Left lung (tissue), 4 donors: ENCODE measurements at regions not wholly inside any gene's neighbourhood (a gene's known extent, or its start where the extent isn't known, plus 50 kb on each side); places are given as distances from the start of the nearest gene placed in this dataset.

ENCODE experiments used
- ATAC-seq: fragments of 200-7000 bp; cut with Tn5 transposase; one replicate; pipeline ENCODE4 v1.9.1; 2020; ENCODE audit warnings: moderate library complexity
- DNase-seq, 4 donors: peaks; one replicate each; pipeline ENCODE4 v3.0.0-alpha.2; 2013 to 2020
- H3K27ac ChIP-seq, 2 donors: fragments of 200-600 bp; sonication (generic) in 1 of 2; one replicate each; pipeline versions ENCODE4 v1.5.0 to v1.8.0; 2020 to 2021
- H3K27me3 ChIP-seq, 2 donors: fragments of 200-600 bp; sonication (generic) in 1 of 2; one replicate each; pipeline versions ENCODE4 v1.5.0 to v1.8.0; 2020 to 2021
- H3K36me3 ChIP-seq, 2 donors: fragments of 200-600 bp; sonication (generic) in 1 of 2; one replicate each; pipeline versions ENCODE4 v1.5.0 to v1.8.0; 2020 to 2021
- H3K4me1 ChIP-seq, 2 donors: fragments of 200-600 bp; one replicate each; pipeline ENCODE4 v1.8.0; 2021
- H3K4me3 ChIP-seq, 2 donors: fragments of 200-600 bp; sonication (generic) in 1 of 2; one replicate each; pipeline versions ENCODE4 v1.5.0 to v1.8.0; 2020 to 2021; ENCODE audit warnings: mild to moderate bottlenecking in 1 of 2
- H3K9me3 ChIP-seq, 2 donors: fragments of 200-600 bp; sonication (generic) in 1 of 2; one replicate each; pipeline versions ENCODE4 v1.5.0 to v1.8.0; 2020 to 2021
- intact Hi-C, 2 donors: fragments of 100-400 bp; cut with DNase I; formaldehyde crosslinking; loops; one replicate each; pipeline versions ENCODE4 v1.11.2 to v1.14.2; 2022
- TF ChIP-seq, protein P1 (sequence below), 2 donors: fragments of 200-600 bp; sonication (generic) in 1 of 2; IDR thresholded peaks; one replicate each; pipeline versions ENCODE4 v1.5.0 to v1.8.0; 2021; ENCODE audit warnings: antibody characterized with exemption in 2 of 2
- donor health status: DM: no; HTN: yes; CAD: no.
- donor health status: DM: no; HTN: no; CAD: no.

DNA sequence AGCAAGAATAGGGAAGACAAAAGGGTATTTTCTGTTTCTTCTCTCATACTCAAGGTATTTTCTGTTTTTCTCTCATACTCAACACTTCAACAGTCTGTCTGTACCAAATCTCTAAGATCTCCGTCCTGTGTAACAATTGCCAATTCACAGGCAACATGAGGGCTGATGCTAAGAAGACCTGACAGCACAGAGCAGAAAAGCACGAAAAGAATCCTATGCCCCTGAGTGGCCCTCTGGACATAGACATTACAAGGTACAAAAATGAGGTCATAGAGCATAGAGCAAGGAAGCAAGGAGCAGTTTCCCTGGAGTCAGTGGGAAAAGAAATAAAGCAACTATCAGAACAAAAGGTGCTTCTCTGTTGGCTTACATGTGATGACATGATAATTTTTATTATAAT is 1612.6 kb upstream of the CELF4 start:
- no peaks in the 10 kb centered on the region for H3K27me3 ChIP-seq
- no peaks in the 10 kb centered on the region for H3K9me3 ChIP-seq
- no peaks in the 10 kb centered on the region for H3K36me3 ChIP-seq
- no peak overlapping the region for H3K27ac ChIP-seq
- TF ChIP-seq, protein P1, sequence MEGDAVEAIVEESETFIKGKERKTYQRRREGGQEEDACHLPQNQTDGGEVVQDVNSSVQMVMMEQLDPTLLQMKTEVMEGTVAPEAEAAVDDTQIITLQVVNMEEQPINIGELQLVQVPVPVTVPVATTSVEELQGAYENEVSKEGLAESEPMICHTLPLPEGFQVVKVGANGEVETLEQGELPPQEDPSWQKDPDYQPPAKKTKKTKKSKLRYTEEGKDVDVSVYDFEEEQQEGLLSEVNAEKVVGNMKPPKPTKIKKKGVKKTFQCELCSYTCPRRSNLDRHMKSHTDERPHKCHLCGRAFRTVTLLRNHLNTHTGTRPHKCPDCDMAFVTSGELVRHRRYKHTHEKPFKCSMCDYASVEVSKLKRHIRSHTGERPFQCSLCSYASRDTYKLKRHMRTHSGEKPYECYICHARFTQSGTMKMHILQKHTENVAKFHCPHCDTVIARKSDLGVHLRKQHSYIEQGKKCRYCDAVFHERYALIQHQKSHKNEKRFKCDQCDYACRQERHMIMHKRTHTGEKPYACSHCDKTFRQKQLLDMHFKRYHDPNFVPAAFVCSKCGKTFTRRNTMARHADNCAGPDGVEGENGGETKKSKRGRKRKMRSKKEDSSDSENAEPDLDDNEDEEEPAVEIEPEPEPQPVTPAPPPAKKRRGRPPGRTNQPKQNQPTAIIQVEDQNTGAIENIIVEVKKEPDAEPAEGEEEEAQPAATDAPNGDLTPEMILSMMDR (IDR thresholded peaks at IDR 0.05) = no peak
- intact Hi-C loops = no loop called here
- no peak for DNase-seq
- H3K4me3 ChIP-seq = no peak overlapping the region
- no peaks in the 10 kb centered on the region for H3K4me1 ChIP-seq
- no peak for ATAC-seq

DNA sequence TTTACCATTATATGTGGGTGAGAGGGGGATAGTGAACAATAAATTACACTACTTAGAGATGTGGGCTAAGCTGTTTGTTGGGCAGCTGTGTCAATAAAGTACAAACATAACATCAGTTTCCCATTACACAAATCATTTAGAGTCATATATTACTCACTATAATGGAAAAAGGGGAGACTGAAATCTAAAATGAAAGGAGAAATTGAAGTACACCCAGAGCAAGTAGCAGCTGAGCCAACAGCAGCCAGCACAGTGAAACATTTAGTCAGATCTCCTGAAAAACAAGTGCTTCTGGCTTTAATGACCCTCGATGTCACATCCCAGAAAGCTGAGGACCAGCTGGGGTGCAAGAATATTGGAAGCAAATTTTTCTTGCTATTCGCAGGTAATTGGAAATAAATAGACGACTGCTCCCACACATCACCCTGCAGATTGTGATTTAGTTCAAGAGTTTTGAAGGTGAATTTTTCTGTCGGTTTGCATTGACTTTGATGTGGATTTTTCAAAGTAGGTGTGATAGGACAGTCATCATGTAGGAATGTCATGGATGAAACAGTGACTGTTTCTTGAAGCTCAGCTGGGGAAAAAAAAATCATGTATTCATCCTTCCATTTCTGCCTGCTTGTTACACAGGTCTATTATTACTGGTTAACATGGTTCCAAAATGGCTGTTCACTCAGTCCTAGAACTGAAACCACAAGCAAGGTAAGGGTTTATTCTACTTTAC is 1607.3 kb upstream of the CELF4 start:
- H3K4me1 ChIP-seq = no peaks in the 10 kb centered on the region
- DNase-seq (no peak), ATAC-seq (no peak)
- H3K27ac ChIP-seq = no peak overlapping the region
- no peaks in the 10 kb centered on the region for H3K9me3 ChIP-seq
- TF ChIP-seq, protein P1 (IDR thresholded peaks at IDR 0.05) = no peak
- no peaks in the 10 kb centered on the region for H3K27me3 ChIP-seq
- no peak overlapping the region for H3K4me3 ChIP-seq
- intact Hi-C loops = no loop called here
- no peaks in the 10 kb centered on the region for H3K36me3 ChIP-seq

DNA sequence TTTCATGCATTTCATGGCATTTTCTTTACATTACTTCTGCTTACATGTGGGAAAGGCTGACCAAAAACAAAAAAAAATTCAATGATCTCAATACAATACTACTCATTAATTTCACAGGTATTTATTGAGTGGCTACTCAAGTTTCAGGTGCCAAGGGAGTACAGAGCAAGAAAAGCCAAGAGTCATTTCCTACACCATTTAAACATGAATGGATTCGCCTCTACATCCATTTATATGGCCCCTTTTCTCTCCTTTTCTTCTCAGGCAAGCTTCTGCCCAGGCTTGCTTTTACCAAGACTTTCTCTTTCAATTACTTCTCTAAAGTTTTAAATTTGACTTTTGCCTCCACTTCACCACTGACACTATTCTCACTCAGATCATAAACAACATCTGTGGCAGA is 1603.1 kb upstream of the CELF4 start:
- DNase-seq (no peak), ATAC-seq (no peak)

DNA sequence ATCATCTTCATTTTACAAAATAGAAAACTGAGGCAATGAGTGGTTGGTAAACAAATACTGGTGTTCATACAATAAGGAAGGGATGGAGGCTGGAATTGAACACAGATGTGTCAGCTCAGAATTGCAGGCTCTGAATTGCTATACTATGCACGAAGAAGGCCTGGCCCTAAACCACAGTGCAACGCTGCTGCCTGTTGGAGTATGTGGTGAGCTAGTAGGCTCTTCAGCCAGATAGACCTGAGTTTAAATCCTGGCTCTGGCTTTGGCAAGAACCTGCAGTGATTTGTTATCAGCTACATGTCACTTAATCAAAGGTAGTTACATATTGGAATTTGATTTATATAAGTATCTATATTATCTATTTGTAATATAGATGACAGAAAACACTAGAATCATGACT is 1602.4 kb upstream of the CELF4 start:
- DNase-seq (no peak), ATAC-seq (no peak)
- Histone ChIP-seq H3K27ac (no peak overlapping the region), H3K9me3 (no peaks in the 10 kb centered on the region), H3K4me3 (no peak overlapping the region), H3K36me3 (no peaks in the 10 kb centered on the region), H3K27me3 (no peaks in the 10 kb centered on the region), H3K4me1 (no peaks in the 10 kb centered on the region)
- intact Hi-C loops = no loop called here
- TF ChIP-seq, protein P1 (IDR thresholded peaks at IDR 0.05) = no peak

More for the DNA sequence above, 1603.1 kb upstream of the CELF4 start:
- H3K27ac ChIP-seq = no peak overlapping the region
- H3K4me1 ChIP-seq = no peaks in the 10 kb centered on the region
- intact Hi-C loops = no loop called here
- no peaks in the 10 kb centered on the region for H3K27me3 ChIP-seq
- TF ChIP-seq, protein P1 (IDR thresholded peaks at IDR 0.05) = no peak
- no peaks in the 10 kb centered on the region for H3K36me3 ChIP-seq
- no peak overlapping the region for H3K4me3 ChIP-seq
- no peaks in the 10 kb centered on the region for H3K9me3 ChIP-seq

DNA sequence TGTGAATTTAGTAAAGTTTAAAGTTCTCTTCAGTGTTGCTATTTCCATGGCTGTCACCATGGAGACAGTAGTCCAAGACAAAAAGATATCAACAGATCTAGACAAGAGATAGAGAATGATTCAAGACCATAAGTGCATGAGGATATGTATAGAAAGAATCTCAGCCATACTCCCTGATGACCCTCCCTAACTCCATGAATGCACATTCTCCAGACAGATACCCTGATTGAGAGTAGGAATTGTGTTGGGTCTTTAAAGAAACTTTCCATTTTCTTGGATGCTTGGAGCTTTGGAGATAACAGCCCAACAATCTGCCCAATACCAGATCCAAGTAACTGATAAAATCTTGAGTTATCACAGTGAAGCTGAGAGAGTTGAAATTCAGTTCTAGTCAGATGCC is 1601.2 kb upstream of the CELF4 start:
- DNase-seq (no peak), ATAC-seq (no peak)
- intact Hi-C loops = no loop called here
- TF ChIP-seq, protein P1 (IDR thresholded peaks at IDR 0.05) = no peak
- Histone ChIP-seq H3K4me3 (no peak overlapping the region), H3K36me3 (no peaks in the 10 kb centered on the region), H3K27ac (no peak overlapping the region), H3K27me3 (no peaks in the 10 kb centered on the region), H3K9me3 (no peaks in the 10 kb centered on the region), H3K4me1 (no peaks in the 10 kb centered on the region)
